K562 (cell line): ENCODE measurements at regions not wholly inside any gene's neighbourhood (a gene's known extent, or its start where the extent isn't known, plus 50 kb on each side); places are given as distances from the start of the nearest gene placed in this dataset.

ENCODE experiments used
- ATAC-seq: fragments of 200-7000 bp; cut with Tn5 transposase; 3 replicates; pipeline ENCODE4 v1.9.1; 2020; ENCODE audit warnings: moderate library complexity
- BruUV-seq: library from RNA; stranded (reverse); fragments of 400-500 nt; replicated peaks from 2 replicates; lab custom pipeline; 2021; lab: Mats Ljungman, UMichigan
- CTCF ChIA-PET: fragments of 300-600 bp; formaldehyde crosslinking; extraction: SDS; loops from one replicate; lab custom pipeline; 2021; ENCODE audit warnings: low intra/inter-chr PET ratio; lab: Yijun Ruan, JAX
- POLR2A ChIA-PET: fragments of 300-600, 350-650 bp; sonication (Branson Sonifier 250); formaldehyde crosslinking; extraction: SDS; loops from one replicate; lab custom pipeline; 2021; ENCODE audit warnings: antibody characterized with exemption, inconsistent platforms; lab: Yijun Ruan, JAX
- DNase-seq, 4 experiments: peaks; one replicate each; pipeline versions ENCODE4 v3.0.0 to v3.0.0-alpha.2; 2011 to 2018; ENCODE audit warnings: low spot score in 3 of 4, mixed read lengths in 3 of 4; ENCODE audit errors: extremely low read depth in 1 of 4
- FAIRE-seq: peaks from 2 replicates; lab custom pipeline; 2011; peaks lifted over from hg19 to GRCh38; lab: Jason Lieb, UNC
- H2AFZ ChIP-seq: 2 replicates; pipeline ENCODE4 v1.6.0; 2011; ENCODE audit warnings: low read depth, low read length, control low read depth, inconsistent platforms
- H3K27ac ChIP-seq: fragments of 200-600 bp; 3 replicates; pipeline ENCODE4 v1.8.0; 2011; ENCODE audit warnings: low read depth, mild to moderate bottlenecking, control low read depth, inconsistent platforms, low read length, moderate library complexity, mixed read lengths; ENCODE audit errors: extremely low read depth
- H3K27me3 ChIP-seq, 2 experiments: fragments of 300-600 bp in 1 of 2; 2 replicates in 1 of 2; 3 replicates in 1 of 2; pipeline versions ENCODE4 v1.6.0 to v1.8.0; 2011; ENCODE audit warnings: inconsistent platforms in 2 of 2, low read length in 2 of 2, mild to moderate bottlenecking in 1 of 2, mixed read lengths in 1 of 2, moderate library complexity in 1 of 2; ENCODE audit not compliant: control insufficient read depth in 2 of 2, insufficient read depth in 2 of 2
- H3K36me3 ChIP-seq: fragments of 300-600 bp; 3 replicates; pipeline ENCODE4 v1.8.0; 2011; ENCODE audit warnings: mild to moderate bottlenecking, low read length, inconsistent platforms; ENCODE audit not compliant: control insufficient read depth, insufficient read depth
- H3K4me1 ChIP-seq, 2 experiments: fragments of 200-600 bp in 1 of 2; replicated peaks in 1 of 2; 2 replicates in 1 of 2; 3 replicates in 1 of 2; pipeline versions ENCODE4 v1.5.1 to v1.8.0; 2011; ENCODE audit warnings: inconsistent platforms in 2 of 2, low read length in 2 of 2, mild to moderate bottlenecking in 1 of 2, mixed read lengths in 1 of 2, moderate library complexity in 1 of 2; ENCODE audit not compliant: control insufficient read depth in 2 of 2, insufficient read depth in 2 of 2
- H3K4me2 ChIP-seq: 2 replicates; pipeline ENCODE4 v1.6.1; 2011; ENCODE audit warnings: low read length, control low read depth, inconsistent platforms, mixed read lengths; ENCODE audit not compliant: insufficient read depth
- H3K4me3 ChIP-seq: fragments of 200-600 bp; sonication (generic), shearing (Covaris generic); 2 replicates; pipeline ENCODE4 v1.5.1; 2016; ENCODE audit warnings: control low read depth, inconsistent platforms
- H3K79me2 ChIP-seq: fragments of 200-600 bp; 3 replicates; pipeline ENCODE4 v1.8.0; 2011; ENCODE audit warnings: low read length, inconsistent platforms; ENCODE audit not compliant: control insufficient read depth, insufficient read depth
- H3K9ac ChIP-seq, 2 experiments: 2 replicates each; pipeline versions ENCODE4 v1.6.0 to v1.6.1; 2011; ENCODE audit warnings: low read depth in 2 of 2, low read length in 2 of 2, control low read depth in 1 of 2, inconsistent platforms in 1 of 2, mild to moderate bottlenecking in 1 of 2, mixed read lengths in 1 of 2; ENCODE audit not compliant: insufficient read depth in 1 of 2
- H3K9me1 ChIP-seq: one replicate; pipeline ENCODE4 v1.6.0; 2011; ENCODE audit warnings: inconsistent platforms, mild to moderate bottlenecking, low read length, moderate library complexity; ENCODE audit not compliant: control insufficient read depth, insufficient read depth
- H3K9me3 ChIP-seq: replicated peaks from 2 replicates; pipeline ENCODE4 v1.5.1; 2011; ENCODE audit warnings: low read depth, low read length, inconsistent platforms; ENCODE audit not compliant: control insufficient read depth, insufficient read depth
- H4K20me1 ChIP-seq: replicated peaks from 2 replicates; pipeline ENCODE4 v1.6.1; 2011; ENCODE audit warnings: low read length, inconsistent platforms, mixed read lengths; ENCODE audit not compliant: control insufficient read depth, insufficient read depth
- BCL6 ChIP-seq: fragments of 250-450 bp; sonication (Bioruptor Pico); IDR thresholded peaks from 2 replicates; pipeline ENCODE4 v1.4.0; 2020
- BCOR ChIP-seq: fragments of 450-650 bp; IDR thresholded peaks from 2 replicates; pipeline ENCODE4 v1.6.1; 2016
- E2F3 ChIP-seq: fragments of 250-450 bp; sonication (Bioruptor Pico); IDR thresholded peaks from 2 replicates; pipeline ENCODE4 v1.4.0; 2020; ENCODE audit warnings: mild to moderate bottlenecking
- ELF2 ChIP-seq: fragments of 250-450 bp; sonication (Bioruptor Pico); IDR thresholded peaks from 2 replicates; pipeline ENCODE4 v1.5.0; 2021; ENCODE audit warnings: mild to moderate bottlenecking
- IRF2 ChIP-seq: sonication (generic); formaldehyde crosslinking; IDR thresholded peaks from 2 replicates; pipeline ENCODE4 v1.8.1; 2022; ENCODE audit warnings: mild to moderate bottlenecking, missing genetic modification reagents
- MAFF ChIP-seq: IDR thresholded peaks from 2 replicates; pipeline ENCODE4 v1.6.1; 2012; ENCODE audit warnings: low read length, improper control_type of control experiment
- MCM3 ChIP-seq: fragments of 450-650 bp; IDR thresholded peaks from 2 replicates; pipeline ENCODE4 v1.6.1; 2016
- PHF8 ChIP-seq: fragments of 200-600 bp; sonication (generic); IDR thresholded peaks from 2 replicates; pipeline ENCODE4 v1.6.1; 2012; ENCODE audit warnings: mixed run types, mild to moderate bottlenecking, inconsistent platforms, low read length, moderate library complexity, borderline replicate concordance
- STAT5A ChIP-seq: IDR thresholded peaks from 2 replicates; pipeline ENCODE4 v1.6.1; 2012; ENCODE audit warnings: low read length, inconsistent platforms, borderline replicate concordance
- ZSCAN32 ChIP-seq: fragments of 450-650 bp; formaldehyde crosslinking; IDR thresholded peaks from 2 replicates; pipeline ENCODE4 v1.4.0; 2020; ENCODE audit warnings: mild to moderate bottlenecking, moderate library complexity
- WGBS: fragments of 100-300 bp; shearing (Covaris generic); methylation state at CpG from one replicate; pipeline ENCODE4 v1.1.6; 2016; ENCODE audit warnings: low coverage, mixed read lengths; ENCODE audit not compliant: insufficient coverage; ENCODE audit errors: missing lambda C conversion rate; 5-methylcytosine and 5-hydroxymethylcytosine counted together
- in situ Hi-C: fragments of 300-500 bp; cut with MboI; formaldehyde crosslinking; loops from 4 replicates; pipeline ENCODE4 v1.15.0; 2018; ENCODE audit warnings: inconsistent platforms, mixed read lengths
- intact Hi-C: fragments of 100-400 bp; cut with micrococcal nuclease; formaldehyde crosslinking; loops from 2 replicates; pipeline ENCODE4 v1.14.2; 2022
- TF ChIP-seq, protein P1 (sequence below): fragments of 250-450 bp; sonication (Bioruptor Pico); IDR thresholded peaks from 2 replicates; pipeline ENCODE4 v1.4.0; 2020; ENCODE audit warnings: mild to moderate bottlenecking, moderate library complexity
- TF ChIP-seq, protein P2 (sequence below), 2 experiments: fragments of 450-650 bp; IDR thresholded peaks; 2 replicates each; pipeline ENCODE4 v1.6.1; 2016
- TF ChIP-seq, protein P3 (sequence below): fragments of 450-650 bp; IDR thresholded peaks from 2 replicates; pipeline ENCODE4 v1.6.1; 2017; ENCODE audit warnings: mild to moderate bottlenecking, moderate library complexity

DNA sequence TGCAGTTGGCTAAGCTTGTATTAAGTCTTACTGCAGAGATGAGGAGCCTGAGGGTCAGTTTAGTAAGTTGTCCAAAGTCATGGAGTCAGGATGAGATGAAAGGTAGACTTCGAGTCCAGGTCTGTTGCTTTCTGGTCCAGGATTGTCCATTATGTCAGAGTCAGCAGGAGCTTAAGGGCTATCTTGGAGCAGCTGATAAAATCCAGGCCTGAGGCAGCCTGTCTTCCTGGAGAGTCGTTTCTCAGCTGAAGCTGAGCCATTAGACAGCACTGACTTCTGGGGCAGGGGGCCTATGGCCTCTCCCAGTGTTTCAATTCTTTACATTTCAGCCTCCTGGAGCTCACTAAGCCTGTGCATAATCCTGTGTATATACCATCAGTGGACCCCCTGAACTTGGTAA, 219.5 kb upstream of the GAP43 start:
- ChIA-PET CTCF (no interaction called here), POLR2A (no interaction called here)
- intact Hi-C loops (no loop called here), in situ Hi-C loops (no loop called here)
- H2AFZ ChIP-seq = no peak overlapping the region
- WGBS = 0% methylated on average over 2 of the region's 2 CpGs
- DNase-seq = no peak
- H3K4me2 ChIP-seq = no peak overlapping the region
- no peak overlapping the region for H3K4me3 ChIP-seq
- no peaks in the 10 kb centered on the region for H3K9me1 ChIP-seq
- FAIRE-seq = no peak
- no peak for ATAC-seq
- no peak overlapping the region for H3K9ac ChIP-seq
- H3K9me3 ChIP-seq = no peaks in the 10 kb centered on the region
- no peaks in the 10 kb centered on the region for H3K79me2 ChIP-seq
- no peaks in the 10 kb centered on the region for H3K36me3 ChIP-seq
- no peak overlapping the region for H3K27ac ChIP-seq
- no peak for TF ChIP-seq IRF2 (CRISPR knock-in tag)
- TF ChIP-seq MCM3 = no peak
- no peak for TF ChIP-seq ELF2 (CRISPR knock-in tag)
- TF ChIP-seq E2F3 = no peak
- H3K27me3 ChIP-seq = no peaks in the 10 kb centered on the region
- BruUV-seq = no TSS peak
- H3K4me1 ChIP-seq = no peaks in the 10 kb centered on the region
- H4K20me1 ChIP-seq = no peaks in the 10 kb centered on the region

DNA sequence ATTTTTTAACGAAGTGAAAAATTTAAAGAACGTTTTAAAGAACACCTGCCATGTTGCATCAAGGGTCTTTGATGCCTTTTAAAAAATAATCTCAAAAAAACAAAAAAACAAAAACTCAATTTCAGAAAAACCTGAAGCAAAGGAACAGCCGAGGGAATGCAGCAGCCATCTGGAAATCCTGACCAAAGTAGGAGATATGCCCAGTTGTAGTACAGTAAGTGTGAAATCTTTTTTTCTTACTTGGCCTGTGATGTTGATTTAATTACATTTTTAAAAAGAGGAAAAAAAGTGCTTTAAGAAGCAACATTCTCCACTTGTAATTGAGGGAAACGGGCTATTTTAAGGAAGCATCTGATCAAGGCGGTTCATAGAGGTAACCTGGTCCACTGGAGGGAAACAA, 213.7 kb upstream of the GAP43 start:
- Histone ChIP-seq H3K9ac (no peak overlapping the region), H2AFZ (no peak overlapping the region), H3K27me3 (no peaks in the 10 kb centered on the region), H3K27ac (no peak overlapping the region), H3K79me2 (no peaks in the 10 kb centered on the region), H3K36me3 (no peaks in the 10 kb centered on the region), H3K9me1 (no peaks in the 10 kb centered on the region), H3K9me3 (no peaks in the 10 kb centered on the region), H3K4me1 (no peaks in the 10 kb centered on the region), H4K20me1 (no peaks in the 10 kb centered on the region), H3K4me3 (no peak overlapping the region), H3K4me2 (no peak overlapping the region)
- POLR2A ChIA-PET = no interaction called here
- no peak for ATAC-seq
- no peak for FAIRE-seq
- intact Hi-C loops (no loop called here), in situ Hi-C loops (no loop called here)
- no peak for DNase-seq
- 0% methylated on average over 5 of the region's 5 CpGs for WGBS
- CTCF ChIA-PET = no interaction called here
- no TSS peak for BruUV-seq
- TF ChIP-seq ZSCAN32 (CRISPR knock-in tag) (no peak), BCL6 (CRISPR knock-in tag) (no peak), PHF8 (no peak), MAFF (no peak), BCOR (no peak), STAT5A (no peak)
- TF ChIP-seq, protein P1, sequence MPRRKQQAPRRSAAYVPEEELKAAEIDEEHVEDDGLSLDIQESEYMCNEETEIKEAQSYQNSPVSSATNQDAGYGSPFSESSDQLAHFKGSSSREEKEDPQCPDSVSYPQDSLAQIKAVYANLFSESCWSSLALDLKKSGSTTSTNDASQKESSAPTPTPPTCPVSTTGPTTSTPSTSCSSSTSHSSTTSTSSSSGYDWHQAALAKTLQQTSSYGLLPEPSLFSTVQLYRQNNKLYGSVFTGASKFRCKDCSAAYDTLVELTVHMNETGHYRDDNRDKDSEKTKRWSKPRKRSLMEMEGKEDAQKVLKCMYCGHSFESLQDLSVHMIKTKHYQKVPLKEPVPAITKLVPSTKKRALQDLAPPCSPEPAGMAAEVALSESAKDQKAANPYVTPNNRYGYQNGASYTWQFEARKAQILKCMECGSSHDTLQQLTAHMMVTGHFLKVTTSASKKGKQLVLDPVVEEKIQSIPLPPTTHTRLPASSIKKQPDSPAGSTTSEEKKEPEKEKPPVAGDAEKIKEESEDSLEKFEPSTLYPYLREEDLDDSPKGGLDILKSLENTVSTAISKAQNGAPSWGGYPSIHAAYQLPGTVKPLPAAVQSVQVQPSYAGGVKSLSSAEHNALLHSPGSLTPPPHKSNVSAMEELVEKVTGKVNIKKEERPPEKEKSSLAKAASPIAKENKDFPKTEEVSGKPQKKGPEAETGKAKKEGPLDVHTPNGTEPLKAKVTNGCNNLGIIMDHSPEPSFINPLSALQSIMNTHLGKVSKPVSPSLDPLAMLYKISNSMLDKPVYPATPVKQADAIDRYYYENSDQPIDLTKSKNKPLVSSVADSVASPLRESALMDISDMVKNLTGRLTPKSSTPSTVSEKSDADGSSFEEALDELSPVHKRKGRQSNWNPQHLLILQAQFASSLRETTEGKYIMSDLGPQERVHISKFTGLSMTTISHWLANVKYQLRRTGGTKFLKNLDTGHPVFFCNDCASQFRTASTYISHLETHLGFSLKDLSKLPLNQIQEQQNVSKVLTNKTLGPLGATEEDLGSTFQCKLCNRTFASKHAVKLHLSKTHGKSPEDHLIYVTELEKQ (CRISPR knock-in tag) = no peak
- TF ChIP-seq, protein P2, sequence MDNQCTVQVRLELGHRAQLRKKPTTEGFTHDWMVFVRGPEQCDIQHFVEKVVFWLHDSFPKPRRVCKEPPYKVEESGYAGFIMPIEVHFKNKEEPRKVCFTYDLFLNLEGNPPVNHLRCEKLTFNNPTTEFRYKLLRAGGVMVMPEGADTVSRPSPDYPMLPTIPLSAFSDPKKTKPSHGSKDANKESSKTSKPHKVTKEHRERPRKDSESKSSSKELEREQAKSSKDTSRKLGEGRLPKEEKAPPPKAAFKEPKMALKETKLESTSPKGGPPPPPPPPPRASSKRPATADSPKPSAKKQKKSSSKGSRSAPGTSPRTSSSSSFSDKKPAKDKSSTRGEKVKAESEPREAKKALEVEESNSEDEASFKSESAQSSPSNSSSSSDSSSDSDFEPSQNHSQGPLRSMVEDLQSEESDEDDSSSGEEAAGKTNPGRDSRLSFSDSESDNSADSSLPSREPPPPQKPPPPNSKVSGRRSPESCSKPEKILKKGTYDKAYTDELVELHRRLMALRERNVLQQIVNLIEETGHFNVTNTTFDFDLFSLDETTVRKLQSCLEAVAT (IDR thresholded peaks at IDR 0.05) = no peak
- TF ChIP-seq, protein P3, sequence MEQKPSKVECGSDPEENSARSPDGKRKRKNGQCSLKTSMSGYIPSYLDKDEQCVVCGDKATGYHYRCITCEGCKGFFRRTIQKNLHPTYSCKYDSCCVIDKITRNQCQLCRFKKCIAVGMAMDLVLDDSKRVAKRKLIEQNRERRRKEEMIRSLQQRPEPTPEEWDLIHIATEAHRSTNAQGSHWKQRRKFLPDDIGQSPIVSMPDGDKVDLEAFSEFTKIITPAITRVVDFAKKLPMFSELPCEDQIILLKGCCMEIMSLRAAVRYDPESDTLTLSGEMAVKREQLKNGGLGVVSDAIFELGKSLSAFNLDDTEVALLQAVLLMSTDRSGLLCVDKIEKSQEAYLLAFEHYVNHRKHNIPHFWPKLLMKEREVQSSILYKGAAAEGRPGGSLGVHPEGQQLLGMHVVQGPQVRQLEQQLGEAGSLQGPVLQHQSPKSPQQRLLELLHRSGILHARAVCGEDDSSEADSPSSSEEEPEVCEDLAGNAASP = no peak
